Fibroblast of lung (primary cell): ENCODE measurements at regions not wholly inside any gene's neighbourhood (a gene's known extent, or its start where the extent isn't known, plus 50 kb on each side); places are given as distances from the start of the nearest gene placed in this dataset.

ENCODE experiments used
- DNase-seq, 2 donors: peaks; one replicate each; pipeline versions ENCODE4 v3.0.0 to v3.0.0-alpha.2; 2010; ENCODE audit warnings: low read depth in 2 of 2
- H2AFZ ChIP-seq: 2 replicates; pipeline ENCODE4 v1.5.1; 2012; ENCODE audit warnings: low read length, control low read depth, inconsistent platforms
- H3K27ac ChIP-seq: 2 replicates; pipeline ENCODE4 v1.5.1; 2011; ENCODE audit warnings: low read length, control low read depth; ENCODE audit not compliant: insufficient read depth
- H3K27me3 ChIP-seq: 2 replicates; pipeline ENCODE4 v1.5.1; 2011; ENCODE audit warnings: mild to moderate bottlenecking, low read length; ENCODE audit not compliant: control insufficient read depth, insufficient read depth
- H3K36me3 ChIP-seq: 2 replicates; pipeline ENCODE4 v1.5.1; 2011; ENCODE audit warnings: low read length; ENCODE audit not compliant: control insufficient read depth, insufficient read depth
- H3K4me1 ChIP-seq: 2 replicates; pipeline ENCODE4 v1.5.1; 2011; ENCODE audit warnings: low read length; ENCODE audit not compliant: control insufficient read depth, insufficient read depth; ENCODE audit errors: extremely low read depth
- H3K4me2 ChIP-seq: 2 replicates; pipeline ENCODE4 v1.5.1; 2011; ENCODE audit warnings: low read length, control low read depth; ENCODE audit not compliant: insufficient read depth; ENCODE audit errors: extremely low read depth
- H3K4me3 ChIP-seq, 4 experiments: fragments of 200-600 bp in 1 of 4; sonication (generic) in 1 of 4; replicated peaks in 1 of 4; 2 replicates each; pipeline ENCODE4 v1.5.1; 2011 to 2016; ENCODE audit warnings: low read length in 4 of 4, low read depth in 3 of 4, mild to moderate bottlenecking in 3 of 4, control low read depth in 2 of 4, inconsistent platforms in 1 of 4, mixed read lengths in 1 of 4; ENCODE audit not compliant: insufficient read depth in 1 of 4; ENCODE audit errors: control extremely low read depth in 1 of 4
- H3K79me2 ChIP-seq: 2 replicates; pipeline ENCODE4 v1.5.1; 2012; ENCODE audit warnings: mild to moderate bottlenecking, low read length, inconsistent platforms; ENCODE audit not compliant: control insufficient read depth, insufficient read depth
- H3K9ac ChIP-seq: 2 replicates; pipeline ENCODE4 v1.5.1; 2011; ENCODE audit warnings: mild to moderate bottlenecking, low read length, control low read depth; ENCODE audit not compliant: insufficient read depth
- H3K9me3 ChIP-seq: 2 replicates; pipeline ENCODE4 v1.5.1; 2012; ENCODE audit warnings: low read depth, low read length; ENCODE audit not compliant: control insufficient read depth, insufficient read depth
- H4K20me1 ChIP-seq: 2 replicates; pipeline ENCODE4 v1.5.1; 2011; ENCODE audit warnings: low read length; ENCODE audit not compliant: control insufficient read depth, insufficient read depth; ENCODE audit errors: extremely low read depth
- CTCF ChIP-seq, 2 donors: IDR thresholded peaks in 1 of 2; conservative IDR thresholded peaks in 1 of 2; 1 replicate in 1 of 2; 2 replicates in 1 of 2; pipeline ENCODE4 v1.5.1; 2011 to 2012; ENCODE audit warnings: low read length in 2 of 2, control low read depth in 1 of 2, inconsistent platforms in 1 of 2, low read depth in 1 of 2, mild to moderate bottlenecking in 1 of 2
- EZH2 ChIP-seq: IDR thresholded peaks from 2 replicates; pipeline ENCODE4 v1.5.1; 2012; ENCODE audit warnings: low read length, control low read depth, mild to moderate bottlenecking; ENCODE audit errors: missing control alignments

GRCh38 chr9:74140141-74140540 lies 357.0 kb upstream of the RORB start:
- no peaks in the 10 kb centered on the region for H3K79me2 ChIP-seq
- H3K4me3 ChIP-seq, result no peak overlapping the region
- H2AFZ ChIP-seq, result no peak overlapping the region
- DNase-seq, result no peak
- H3K4me1 ChIP-seq, result no peaks in the 10 kb centered on the region
- no peaks in the 10 kb centered on the region for H3K36me3 ChIP-seq
- H3K9me3 ChIP-seq, result no peaks in the 10 kb centered on the region
- H3K9ac ChIP-seq, result no peak overlapping the region
- H3K27me3 ChIP-seq, result no peaks in the 10 kb centered on the region
- H3K4me2 ChIP-seq, result no peak overlapping the region
- no peak overlapping the region for H3K27ac ChIP-seq
- no peaks in the 10 kb centered on the region for H4K20me1 ChIP-seq
- TF ChIP-seq EZH2 (no peak), CTCF (conservative IDR thresholded peaks at IDR 0.05 in 1 of 2, IDR thresholded peaks at IDR 0.05 in 1 of 2; ENCODE audit: low read depth in 1 of 2, low read length in 2 of 2) (no peak)

- Histone ChIP-seq H3K9me3 (no peaks in the 10 kb centered on the region), H3K79me2 (no peaks in the 10 kb centered on the region), H4K20me1 (no peaks in the 10 kb centered on the region), H3K27me3 (no peaks in the 10 kb centered on the region), H3K36me3 (no peaks in the 10 kb centered on the region), H3K4me2 (no peak overlapping the region), H3K9ac (no peak overlapping the region), H3K4me3 (no peak overlapping the region), H3K4me1 (no peaks in the 10 kb centered on the region), H2AFZ (no peak overlapping the region), H3K27ac (no peak overlapping the region)
- DNase-seq, result peak in 1 of 2 donors; percentile 48
- no peak for TF ChIP-seq EZH2
- TF ChIP-seq CTCF (conservative IDR thresholded peaks at IDR 0.05 in 1 of 2, IDR thresholded peaks at IDR 0.05 in 1 of 2; ENCODE audit: low read depth in 1 of 2, low read length in 2 of 2), result no peak
Observed at GRCh38 chr9:74147906-74148305, 349.2 kb upstream of the RORB start.

GRCh38 chr9:74172874-74173273 lies 324.3 kb upstream of the RORB start:
- H3K4me1 ChIP-seq, result no peaks in the 10 kb centered on the region
- H4K20me1 ChIP-seq, result no peaks in the 10 kb centered on the region
- H3K9me3 ChIP-seq, result no peaks in the 10 kb centered on the region
- no peaks in the 10 kb centered on the region for H3K79me2 ChIP-seq
- DNase-seq, result no peak
- no peaks in the 10 kb centered on the region for H3K27me3 ChIP-seq
- H3K4me2 ChIP-seq, result no peak overlapping the region
- no peak overlapping the region for H3K9ac ChIP-seq
- H3K4me3 ChIP-seq, result no peak overlapping the region
- no peak overlapping the region for H2AFZ ChIP-seq
- H3K27ac ChIP-seq, result no peak overlapping the region
- TF ChIP-seq CTCF (conservative IDR thresholded peaks at IDR 0.05 in 1 of 2, IDR thresholded peaks at IDR 0.05 in 1 of 2; ENCODE audit: low read depth in 1 of 2, low read length in 2 of 2) (no peak), EZH2 (no peak)
- no peaks in the 10 kb centered on the region for H3K36me3 ChIP-seq
